Ovary (tissue), 3 donors: ENCODE measurements at regions not wholly inside any gene's neighbourhood (a gene's known extent, or its start where the extent isn't known, plus 50 kb on each side); places are given as distances from the start of the nearest gene placed in this dataset.

ENCODE experiments used
- CTCF ChIP-seq, 3 donors: fragments of 450-650 bp in 2 of 3; fragments of 200-600 bp in 1 of 3; IDR thresholded peaks; one replicate each; pipeline versions ENCODE4 v1.5.1 to v1.8.0; 2016 to 2022; ENCODE audit warnings: antibody characterized with exemption in 3 of 3, mild to moderate bottlenecking in 1 of 3
- EP300 ChIP-seq: sonication (generic); formaldehyde crosslinking; IDR thresholded peaks from one replicate; pipeline ENCODE4 v1.6.1; 2017; ENCODE audit warnings: antibody characterized with exemption
- POLR2A ChIP-seq: fragments of 450-650 bp; IDR thresholded peaks from one replicate; pipeline ENCODE4 v1.6.1; 2017; ENCODE audit warnings: antibody characterized with exemption, mild to moderate bottlenecking, moderate library complexity
- donor health status: DM: no; HTN: no; CAD: no.

DNA sequence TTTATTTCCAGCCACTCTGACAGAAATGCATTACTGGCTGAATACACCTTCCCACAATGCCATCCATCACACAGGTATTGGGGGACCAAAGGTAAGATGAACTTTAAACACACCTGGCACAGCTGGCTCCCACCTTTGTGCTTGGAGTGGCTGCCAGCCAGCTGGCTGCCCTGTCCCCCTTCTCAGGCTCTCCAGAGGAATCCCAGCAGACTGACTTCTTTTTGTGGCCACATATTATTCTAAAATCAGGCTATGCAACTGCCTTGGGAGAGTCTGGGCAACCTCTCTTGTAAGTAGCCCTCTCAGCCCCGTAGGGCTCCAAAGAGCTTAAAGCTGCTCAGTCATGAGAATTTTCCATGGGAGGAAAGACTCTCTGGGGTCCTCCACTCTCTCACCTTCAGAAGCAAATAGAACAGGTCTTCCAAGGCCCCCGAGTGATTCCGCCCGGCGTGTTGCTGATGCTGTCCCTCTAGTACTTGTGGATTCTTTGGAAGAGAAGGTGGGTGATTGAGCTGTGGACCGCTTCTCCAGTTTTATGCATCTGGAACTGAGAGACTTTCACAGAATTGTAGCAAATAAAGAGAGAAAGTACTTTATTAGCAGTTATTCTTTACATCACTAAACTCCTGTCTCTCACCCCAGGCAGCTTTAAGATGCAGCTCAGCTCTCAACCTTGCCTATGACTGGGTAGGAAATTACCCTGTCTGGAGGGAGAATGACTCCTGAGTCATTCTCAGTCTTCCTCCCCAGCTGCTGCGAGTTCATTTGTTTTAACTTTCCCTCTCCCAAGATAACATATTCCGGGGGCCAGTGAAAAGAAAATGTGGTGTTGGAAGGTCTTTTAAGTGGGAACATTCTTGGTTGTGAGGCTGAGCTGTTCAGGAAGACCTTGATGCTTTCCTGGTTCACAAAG, 159.4 kb upstream of the PITX1 start:
- TF ChIP-seq CTCF (IDR thresholded peaks at IDR 0.05) (no peak), POLR2A (no peak), EP300 (no peak)
